ENCODE measurements at regions not wholly inside any gene's neighbourhood (a gene's known extent, or its start where the extent isn't known, plus 50 kb on each side); places are given as distances from the start of the nearest gene placed in this dataset.

DNA sequence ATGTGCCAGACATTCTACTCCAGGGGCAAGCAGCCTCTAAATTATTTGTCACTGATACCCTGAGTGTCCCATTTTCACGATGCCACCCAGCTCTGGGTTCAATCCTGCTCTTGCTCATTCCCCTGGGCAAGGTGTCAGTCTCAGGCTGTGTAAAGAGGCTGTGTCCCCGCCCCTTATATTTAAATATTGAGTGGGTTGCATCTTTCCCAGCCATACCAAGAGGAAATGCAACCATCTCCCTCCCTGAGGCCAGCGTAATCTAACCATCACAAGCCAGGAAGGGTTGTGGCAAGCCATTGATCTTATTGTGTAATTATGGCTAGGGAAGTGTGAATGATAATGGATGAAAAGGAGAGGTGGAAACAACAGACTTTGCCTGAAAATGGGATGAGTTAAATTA, 54.7 kb upstream of the CLDN14 start:
- TF ChIP-seq CTCF (conservative IDR thresholded peaks at IDR 0.05; ENCODE audit: low read depth, low read length) (no peak), EZH2 (IDR thresholded peaks at IDR 0.05; ENCODE audit: borderline replicate concordance, low read depth, low read length, poor library complexity, severe bottlenecking) (no peak)

Measured in A673 (cell line).